DMS114 treated with DMSO at 0.1 percent for 48 hours (cell line): ENCODE measurements at regions not wholly inside any gene's neighbourhood (a gene's known extent, or its start where the extent isn't known, plus 50 kb on each side); places are given as distances from the start of the nearest gene placed in this dataset.

Experiments
- DNase-seq: peaks from one replicate; lab custom pipeline; 2025; ENCODE audit not compliant: unreplicated experiment; lab: John Stamatoyannopoulos, UW

DNA sequence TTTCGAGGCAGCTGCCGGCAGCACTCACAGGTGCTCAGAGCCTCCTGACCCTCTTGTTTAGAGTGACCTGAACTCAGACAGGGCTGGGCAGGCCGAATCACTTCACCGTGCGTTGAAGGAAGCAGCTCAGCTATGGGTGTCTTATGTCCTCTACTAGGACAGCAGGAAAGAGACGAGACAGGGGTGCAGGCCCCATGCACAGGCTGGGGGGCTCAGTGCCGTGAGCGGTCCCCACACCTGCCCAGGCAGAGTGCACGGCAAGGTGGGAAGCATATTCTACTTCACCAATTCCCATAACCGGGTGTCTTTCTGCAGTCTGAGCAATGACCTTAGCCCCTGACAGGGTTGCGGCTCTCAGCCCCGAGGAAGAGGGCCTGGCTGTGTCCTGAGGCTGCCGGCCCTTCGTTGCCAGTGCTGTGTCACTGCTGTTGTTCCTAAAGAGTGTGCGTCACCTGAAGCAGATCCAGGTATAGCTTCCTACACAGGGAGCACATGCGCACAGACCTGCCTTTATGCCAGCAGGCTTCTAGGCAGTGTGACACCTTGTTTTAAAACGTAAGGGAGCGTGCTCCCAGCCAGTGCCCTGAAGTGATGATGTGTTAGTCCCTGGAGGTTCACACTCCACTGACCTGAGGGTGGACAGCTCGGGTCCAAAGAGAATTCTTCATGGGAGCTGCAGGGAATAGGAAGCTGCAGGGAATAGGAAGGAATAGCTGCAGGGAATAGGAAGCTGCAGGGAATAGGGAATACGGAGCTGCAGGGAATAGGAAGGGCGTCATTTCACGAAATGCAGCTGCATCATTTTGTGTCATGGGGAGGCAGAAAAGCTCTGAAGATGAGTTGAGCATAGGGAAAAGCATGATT, 207.9 kb upstream of the SALL3 start:
- DNase-seq: no peak

DNA sequence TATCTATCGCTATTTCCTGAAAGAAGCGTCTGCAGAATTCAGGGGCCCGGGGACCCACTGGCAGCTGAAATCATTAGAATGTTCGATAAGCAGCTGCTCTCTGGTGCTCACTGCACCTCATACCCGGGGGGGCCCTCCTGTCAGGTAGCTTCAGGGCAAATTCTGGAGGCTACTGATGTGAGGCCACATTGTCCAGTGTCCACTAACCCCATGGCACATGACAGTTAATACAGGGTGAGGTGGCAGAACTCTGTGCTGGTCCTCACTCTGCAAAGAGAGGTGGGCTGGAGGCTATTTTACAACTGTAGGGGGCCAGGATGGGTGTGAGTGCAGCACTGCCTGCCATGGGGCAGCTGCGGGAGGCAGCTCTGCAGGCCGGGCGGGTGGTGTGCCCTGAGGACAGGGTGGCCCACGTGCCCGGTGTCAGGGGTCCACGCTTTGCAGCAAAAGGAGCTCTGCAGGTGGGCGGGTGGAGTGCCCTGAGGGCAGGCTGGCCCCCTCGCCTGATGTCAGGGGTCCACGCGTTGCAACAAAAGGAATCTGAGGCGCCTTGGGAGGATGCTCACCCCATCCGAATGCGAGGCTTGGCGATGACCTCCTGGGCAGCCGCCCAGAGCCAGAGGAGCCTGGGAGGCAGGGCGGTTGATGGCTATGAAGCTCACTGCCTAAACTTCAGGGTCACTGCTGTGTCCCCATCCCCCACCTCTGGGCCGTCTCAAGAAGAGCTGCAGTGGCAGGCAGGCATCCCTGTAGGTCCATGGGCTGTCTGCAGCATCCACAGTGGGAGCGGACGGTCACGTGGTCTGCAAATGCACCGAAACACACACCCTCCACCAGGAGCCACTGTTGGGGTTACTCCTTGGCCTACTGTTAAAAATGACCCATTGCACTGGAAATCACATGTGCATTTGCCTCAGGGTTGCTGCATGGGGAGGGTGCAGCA, 207.0 kb upstream of the SALL3 start:
- DNase-seq: no peak

DNA sequence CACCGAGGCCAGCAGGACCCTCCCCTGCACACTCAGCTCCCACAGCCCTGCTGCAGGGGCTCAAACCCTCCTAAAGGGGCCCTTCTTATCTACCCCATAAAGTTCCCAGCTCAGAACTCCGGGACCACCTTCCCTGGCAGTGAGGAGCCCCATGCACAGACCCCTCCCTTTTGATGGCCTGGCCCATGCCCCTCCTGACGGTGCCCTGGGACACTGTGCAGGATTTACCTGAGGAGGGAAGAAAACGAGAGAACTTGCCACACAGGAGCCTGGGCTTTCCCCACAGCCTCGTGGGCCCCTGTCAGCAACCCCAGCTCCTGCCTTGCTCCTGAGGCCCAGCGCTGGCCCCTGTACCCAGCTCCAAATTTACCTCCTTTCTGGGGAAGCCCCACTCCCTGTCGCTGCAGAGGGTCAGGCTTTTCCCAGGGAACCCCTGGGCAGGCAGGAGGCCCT, 206.3 kb upstream of the SALL3 start:
- DNase-seq: no peak

- no peak for DNase-seq
Measured at GRCh38 chr18:78773819-78774218, 205.8 kb upstream of the SALL3 start.

DNA sequence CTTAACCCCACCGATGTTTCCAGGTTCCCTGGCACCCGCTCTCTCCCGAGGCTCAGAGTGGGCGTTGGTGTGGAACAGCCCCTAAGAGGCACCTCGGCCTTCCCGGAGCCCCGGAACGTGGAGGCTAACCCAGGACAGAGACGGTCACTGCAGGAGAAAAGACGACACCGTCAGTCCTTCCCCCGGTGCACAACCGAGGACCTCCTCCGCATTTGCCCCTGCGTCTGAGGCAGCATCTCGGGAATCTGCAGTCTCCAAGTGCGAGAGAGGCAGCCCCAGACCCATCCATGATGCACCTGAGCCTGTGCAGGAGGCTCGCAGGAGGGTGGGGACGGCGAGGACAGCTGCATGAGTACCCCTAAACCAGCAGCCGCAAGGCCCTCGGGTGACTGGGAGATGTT, 204.9 kb upstream of the SALL3 start:
- DNase-seq: no peak

DNA sequence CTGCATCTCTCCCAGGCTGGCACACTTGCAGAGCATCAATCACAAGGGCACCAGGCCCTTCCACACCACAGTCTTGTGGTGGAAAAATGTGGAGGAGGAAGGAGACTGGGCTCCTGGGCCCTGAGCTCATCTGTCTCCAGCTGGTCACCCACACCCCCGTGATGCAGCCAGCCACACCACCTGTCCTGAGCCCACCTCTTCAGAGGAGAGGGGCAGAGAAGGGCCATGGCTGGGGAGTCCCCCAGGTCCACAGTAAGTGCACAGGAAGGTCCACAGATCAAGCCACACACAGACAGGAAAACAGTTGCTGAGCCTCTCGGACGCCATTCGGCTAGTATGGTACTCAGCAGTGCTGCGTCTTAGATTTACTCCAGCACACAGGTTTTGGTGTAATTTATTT, 203.5 kb upstream of the SALL3 start:
- no peak for DNase-seq

GRCh38 chr18:78776706-78777285, 202.8 kb upstream of the SALL3 start:
- no peak for DNase-seq

DNA sequence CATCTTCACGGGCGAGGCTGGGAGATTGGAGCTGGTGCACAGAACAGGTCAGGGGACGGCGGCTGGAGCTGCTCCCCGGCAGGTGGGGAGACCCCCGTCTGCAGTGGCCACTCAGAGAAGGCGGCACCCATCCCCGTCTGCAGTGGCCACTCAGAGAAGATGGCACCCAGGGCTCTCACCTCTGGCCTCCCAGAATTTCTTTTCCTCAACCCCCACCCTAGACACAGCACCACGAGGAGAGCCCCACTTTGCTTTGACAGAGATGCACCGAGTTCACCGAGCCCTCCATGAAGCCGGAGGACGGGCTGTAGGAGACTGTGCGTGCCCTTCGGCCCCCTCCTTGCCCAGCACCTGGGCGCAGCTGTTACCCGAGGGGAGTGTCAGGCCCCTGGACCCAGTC, 201.6 kb upstream of the SALL3 start:
- no peak for DNase-seq

GRCh38 chr18:78778651-78779050, 201.0 kb upstream of the SALL3 start:
- DNase-seq: no peak

DNA sequence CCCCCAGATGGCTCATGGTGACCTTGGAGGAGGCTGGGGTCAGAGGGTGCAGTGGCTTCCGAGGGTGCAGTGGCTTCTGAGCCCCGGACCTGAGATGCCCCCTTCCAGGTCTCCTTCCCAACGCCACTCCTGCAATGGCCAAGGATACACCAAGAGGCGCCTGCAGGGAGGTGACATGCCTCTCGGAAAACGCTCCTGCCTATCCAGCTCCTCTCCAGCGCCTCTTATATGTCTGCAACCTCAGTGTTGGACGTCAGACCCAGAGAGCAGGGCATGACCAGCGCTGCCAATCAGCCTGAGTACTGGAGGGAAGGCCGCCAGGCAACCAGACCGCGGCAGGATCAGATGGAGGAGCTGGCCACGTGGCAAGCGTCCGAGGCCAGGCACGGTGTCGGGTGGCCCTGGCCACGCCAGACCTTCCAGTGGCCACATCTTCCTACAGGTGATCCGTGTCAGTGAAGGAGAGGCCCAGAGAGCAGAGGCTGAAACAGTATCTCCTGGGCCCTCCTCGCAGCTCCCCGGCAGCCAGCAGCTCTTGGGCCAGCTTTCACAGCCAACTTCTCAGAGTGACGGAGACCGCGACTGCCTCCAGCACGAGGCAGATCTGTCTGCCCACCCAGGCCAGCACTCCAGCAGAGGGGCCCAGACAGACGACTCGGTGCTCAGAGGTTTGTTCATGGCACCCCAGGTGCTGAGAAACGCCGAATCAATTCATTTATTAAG, 199.5 kb upstream of the SALL3 start:
- no peak for DNase-seq

DNA sequence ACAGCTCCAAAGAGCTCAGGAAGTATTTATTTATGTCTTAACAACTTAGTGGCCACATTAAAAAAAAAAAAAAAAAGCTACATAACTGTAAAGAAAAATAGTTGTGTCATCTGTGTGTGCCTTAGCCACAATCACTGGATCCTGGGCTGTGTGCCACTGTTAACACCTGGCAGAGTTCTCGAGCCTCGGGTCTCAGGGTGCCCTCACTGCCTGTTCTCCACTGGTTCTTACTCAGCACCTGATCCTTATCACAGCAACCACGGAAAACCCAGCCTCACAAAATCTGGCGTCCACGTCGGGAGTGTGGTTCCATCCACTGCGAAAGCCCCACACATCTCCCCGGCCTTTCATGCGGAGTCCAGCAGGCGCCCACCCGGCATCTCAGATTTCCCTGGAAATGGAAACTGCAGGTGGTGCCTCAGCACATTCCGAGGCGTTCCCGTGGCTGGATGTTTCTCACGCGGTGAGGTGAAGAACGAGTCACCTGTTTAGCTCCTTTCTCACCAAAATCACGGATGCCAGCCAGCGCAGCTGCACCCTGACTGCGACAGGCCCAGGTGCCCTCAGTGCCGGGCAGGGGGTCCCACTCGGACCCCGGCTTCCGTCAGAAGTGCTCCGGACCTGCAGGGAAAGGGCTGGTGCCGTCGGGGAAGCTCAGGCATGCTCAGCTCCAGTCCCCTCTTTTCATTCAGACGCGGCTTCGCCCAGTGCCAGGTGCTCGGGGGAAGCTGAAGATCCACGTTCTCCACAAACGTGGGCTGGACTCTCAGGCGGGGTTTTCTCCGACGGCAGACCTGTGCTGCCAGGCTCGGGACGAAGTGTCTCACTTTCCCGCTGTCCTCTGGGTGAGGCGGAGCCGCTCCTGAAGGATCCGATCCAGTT, 198.7 kb upstream of the SALL3 start:
- no peak for DNase-seq

GRCh38 chr18:78781601-78781960, 198.0 kb upstream of the SALL3 start:
- no peak for DNase-seq

DNA sequence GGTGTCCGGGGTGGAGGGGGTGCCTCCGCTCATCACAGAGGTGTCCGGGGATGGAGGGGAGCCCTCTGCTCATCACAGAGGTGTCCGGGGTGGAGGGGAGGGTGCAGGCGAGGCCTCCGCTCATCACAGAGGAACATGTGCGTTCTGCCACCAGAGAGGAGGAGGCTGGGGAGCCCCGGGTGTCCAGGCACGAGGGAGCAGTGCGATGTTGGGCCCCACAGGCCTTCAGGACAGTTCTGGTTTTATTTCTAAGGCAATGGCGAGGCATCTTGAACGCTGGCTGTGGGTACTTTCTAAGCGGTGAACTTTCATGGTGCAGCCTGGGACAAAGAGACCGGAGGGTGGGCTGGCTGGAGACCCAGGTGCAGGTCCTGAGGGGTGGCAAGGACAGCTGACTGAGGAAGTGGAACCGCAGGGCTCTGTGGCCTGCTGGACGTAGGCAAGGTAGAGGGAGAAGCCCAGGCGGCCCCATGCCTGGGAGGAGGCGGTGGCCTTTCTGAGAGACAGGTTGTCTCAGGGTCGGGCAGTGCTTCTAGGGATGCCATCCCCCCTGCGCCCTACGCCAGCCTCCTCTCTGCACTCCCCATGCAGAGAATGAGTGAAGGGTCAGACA, 196.6 kb upstream of the SALL3 start:
- DNase-seq: no peak

GRCh38 chr18:78783564-78783960, 196.1 kb upstream of the SALL3 start:
- DNase-seq: no peak

DNA sequence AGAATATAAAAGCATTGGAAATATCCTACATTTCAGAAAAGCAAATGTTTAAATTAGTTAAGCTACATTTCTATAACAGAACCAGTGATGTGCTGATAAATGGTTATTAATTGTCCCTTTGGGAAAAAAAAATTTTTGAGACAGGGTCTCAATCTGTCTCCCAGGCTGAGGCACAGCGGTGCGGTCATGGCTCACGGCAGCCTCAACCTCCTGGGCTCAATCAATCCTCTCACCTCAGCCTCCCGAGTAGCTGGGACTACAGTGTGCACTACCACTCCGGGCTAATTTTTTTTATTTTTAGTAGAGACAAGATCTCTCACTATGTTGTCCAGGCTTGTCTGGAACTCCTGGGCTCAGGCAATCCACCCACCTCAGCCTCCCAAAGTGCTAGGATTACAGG, 194.8 kb upstream of the SALL3 start:
- no peak for DNase-seq

DNA sequence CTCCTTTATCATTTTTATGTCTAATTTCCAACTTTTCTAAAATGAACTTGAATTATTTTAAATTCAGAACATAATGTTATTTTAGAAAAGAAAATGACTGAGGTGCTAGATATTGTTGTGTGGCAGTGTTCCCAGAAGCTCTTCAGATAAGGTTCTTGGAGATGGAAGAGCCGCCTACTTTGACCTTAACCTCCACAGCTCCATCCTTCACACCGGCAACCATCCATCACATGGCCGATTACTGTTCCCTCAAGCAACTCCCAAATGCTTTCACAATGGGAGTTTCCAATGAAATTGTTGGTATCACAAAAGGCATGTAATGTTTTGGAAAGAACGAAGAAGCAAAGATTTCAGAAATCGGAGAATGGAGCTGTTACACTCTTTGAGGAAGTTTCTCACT, 193.9 kb upstream of the SALL3 start:
- DNase-seq: no peak

- DNase-seq: no peak
Measured at GRCh38 chr18:78786776-78787175, 192.8 kb upstream of the SALL3 start.

GRCh38 chr18:78787751-78788150, 191.9 kb upstream of the SALL3 start:
- no peak for DNase-seq

- DNase-seq: no peak
Measured at GRCh38 chr18:78788161-78788560, 191.5 kb upstream of the SALL3 start.

DNA sequence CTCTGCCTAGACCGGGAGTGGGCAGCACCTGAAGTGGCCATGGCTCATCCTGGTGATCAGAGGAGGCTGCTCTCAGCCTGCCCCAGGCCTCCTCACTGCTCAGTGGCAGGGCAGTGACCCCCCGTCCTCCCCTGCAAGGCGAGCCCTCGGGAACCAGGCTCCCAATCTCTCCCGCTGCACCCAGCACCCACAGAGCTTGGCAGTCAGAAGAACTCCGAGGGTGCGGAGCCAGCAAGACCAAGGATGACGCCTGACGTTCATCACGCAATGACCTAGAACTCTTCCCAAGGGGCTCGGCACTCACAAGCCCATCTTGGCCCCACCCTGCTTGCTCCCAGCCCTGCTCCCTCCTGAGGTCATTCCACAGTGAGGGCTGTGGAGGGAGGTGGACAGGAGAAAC, 189.8 kb upstream of the SALL3 start:
- DNase-seq: no peak
